Endodermal cell (in vitro differentiated cells): ENCODE measurements at regions not wholly inside any gene's neighbourhood (a gene's known extent, or its start where the extent isn't known, plus 50 kb on each side); places are given as distances from the start of the nearest gene placed in this dataset.

Experiments
- DNase-seq: peaks from one replicate; pipeline ENCODE4 v3.0.0-alpha.2; 2017
- H3K27ac ChIP-seq: 2 replicates; pipeline ENCODE4 v1.5.1; 2013; ENCODE audit warnings: mild to moderate bottlenecking, low read depth, low read length, moderate library complexity
- H3K27me3 ChIP-seq: 2 replicates; pipeline ENCODE4 v1.6.1; 2013; ENCODE audit warnings: mild to moderate bottlenecking, low read length, moderate library complexity; ENCODE audit not compliant: insufficient read depth, control insufficient read depth, poor library complexity, severe bottlenecking
- H3K36me3 ChIP-seq: 2 replicates; pipeline ENCODE4 v1.7.0; 2013; ENCODE audit warnings: mild to moderate bottlenecking, low read length, moderate library complexity; ENCODE audit not compliant: control insufficient read depth, insufficient read depth
- H3K4me1 ChIP-seq: one replicate; pipeline ENCODE4 v1.7.0; 2013; ENCODE audit warnings: low read length; ENCODE audit not compliant: control insufficient read depth, insufficient read depth
- H3K4me3 ChIP-seq: 2 replicates; pipeline ENCODE4 v1.5.1; 2013; ENCODE audit warnings: mild to moderate bottlenecking, low read length, moderate library complexity
- H3K9ac ChIP-seq: 2 replicates; pipeline ENCODE4 v1.6.1; 2013; ENCODE audit warnings: mild to moderate bottlenecking, low read length, moderate library complexity; ENCODE audit not compliant: poor library complexity, severe bottlenecking; ENCODE audit errors: extremely low read depth
- H3K9me3 ChIP-seq: 2 replicates; pipeline ENCODE4 v1.6.1; 2013; ENCODE audit warnings: mild to moderate bottlenecking, low read length, moderate library complexity; ENCODE audit not compliant: control insufficient read depth
- H3K27ac Mint-ChIP-seq: 2 replicates; pipeline ENCODE4 v1.8.0; 2020; ENCODE audit warnings: mixed read lengths
- H3K27me3 Mint-ChIP-seq: 2 replicates; pipeline ENCODE4 v1.8.0; 2021; ENCODE audit warnings: mild to moderate bottlenecking, mixed read lengths; ENCODE audit not compliant: insufficient read depth
- H3K36me3 Mint-ChIP-seq: 2 replicates; pipeline ENCODE4 v1.8.0; 2020; ENCODE audit warnings: low read depth, mixed read lengths
- H3K4me1 Mint-ChIP-seq: 2 replicates; pipeline ENCODE4 v1.8.0; 2020; ENCODE audit warnings: mixed read lengths
- H3K4me3 Mint-ChIP-seq: 2 replicates; pipeline ENCODE4 v1.8.0; 2020; ENCODE audit warnings: mild to moderate bottlenecking, moderate library complexity, mixed read lengths
- H3K9me3 Mint-ChIP-seq: 2 replicates; pipeline ENCODE4 v1.8.0; 2020; ENCODE audit warnings: mild to moderate bottlenecking, mixed read lengths
- WGBS, 2 experiments: methylation state at CpG; one replicate each; pipeline versions ENCODE4 v1.1.5 to v1.1.7; 2013; ENCODE audit warnings: missing lambda C conversion rate in 2 of 2, mixed read lengths in 1 of 2; ENCODE audit not compliant: insufficient coverage in 1 of 2, insufficient read length in 1 of 2; 5-methylcytosine and 5-hydroxymethylcytosine counted together
- TF ChIP-seq, protein P1 (sequence below): fragments of 200-600 bp; sonication (generic); conservative IDR thresholded peaks from 2 replicates; pipeline ENCODE4 v1.5.0; 2021; ENCODE audit warnings: antibody characterized with exemption, mild to moderate bottlenecking

DNA sequence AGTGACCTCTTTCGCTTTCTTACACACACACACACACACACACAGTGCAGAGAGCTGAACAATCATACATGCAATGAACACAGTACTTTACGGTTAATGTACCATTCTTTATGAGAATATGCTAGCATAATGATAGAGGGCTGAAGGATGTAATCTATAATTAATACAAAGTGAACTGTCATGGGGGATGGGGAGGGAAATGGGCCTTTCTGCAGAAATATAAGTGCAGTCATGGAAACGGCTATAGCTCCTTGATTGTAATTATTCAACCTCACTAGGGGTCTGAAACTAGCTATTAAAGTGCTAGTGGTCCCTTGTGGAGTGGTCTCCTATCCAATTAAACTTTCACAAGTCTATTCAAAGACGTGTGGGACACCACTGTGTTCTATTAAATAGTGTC is 443.2 kb upstream of the FOXG1 start:
- peaks cover 6% of the 10 kb centered on the region for H3K4me1 Mint-ChIP-seq
- TF ChIP-seq, protein P1, sequence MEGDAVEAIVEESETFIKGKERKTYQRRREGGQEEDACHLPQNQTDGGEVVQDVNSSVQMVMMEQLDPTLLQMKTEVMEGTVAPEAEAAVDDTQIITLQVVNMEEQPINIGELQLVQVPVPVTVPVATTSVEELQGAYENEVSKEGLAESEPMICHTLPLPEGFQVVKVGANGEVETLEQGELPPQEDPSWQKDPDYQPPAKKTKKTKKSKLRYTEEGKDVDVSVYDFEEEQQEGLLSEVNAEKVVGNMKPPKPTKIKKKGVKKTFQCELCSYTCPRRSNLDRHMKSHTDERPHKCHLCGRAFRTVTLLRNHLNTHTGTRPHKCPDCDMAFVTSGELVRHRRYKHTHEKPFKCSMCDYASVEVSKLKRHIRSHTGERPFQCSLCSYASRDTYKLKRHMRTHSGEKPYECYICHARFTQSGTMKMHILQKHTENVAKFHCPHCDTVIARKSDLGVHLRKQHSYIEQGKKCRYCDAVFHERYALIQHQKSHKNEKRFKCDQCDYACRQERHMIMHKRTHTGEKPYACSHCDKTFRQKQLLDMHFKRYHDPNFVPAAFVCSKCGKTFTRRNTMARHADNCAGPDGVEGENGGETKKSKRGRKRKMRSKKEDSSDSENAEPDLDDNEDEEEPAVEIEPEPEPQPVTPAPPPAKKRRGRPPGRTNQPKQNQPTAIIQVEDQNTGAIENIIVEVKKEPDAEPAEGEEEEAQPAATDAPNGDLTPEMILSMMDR: no peak
- 80 to 85% methylated on average over 1 to 4 of the region's 4 CpGs for WGBS, 2 experiments
- H3K4me3 Mint-ChIP-seq: no peak overlapping the region
- no peak for DNase-seq
- H3K27ac ChIP-seq: no peak overlapping the region
- H3K27me3 ChIP-seq: no peaks in the 10 kb centered on the region
- no peak overlapping the region for H3K27ac Mint-ChIP-seq
- no peaks in the 10 kb centered on the region for H3K36me3 Mint-ChIP-seq
- peaks cover 4% of the 10 kb centered on the region for H3K9me3 Mint-ChIP-seq
- H3K27me3 Mint-ChIP-seq: no peaks in the 10 kb centered on the region
- no peaks in the 10 kb centered on the region for H3K9me3 ChIP-seq
- H3K4me1 ChIP-seq: no peaks in the 10 kb centered on the region
- H3K36me3 ChIP-seq: no peaks in the 10 kb centered on the region
- no peak overlapping the region for H3K9ac ChIP-seq
- no peak overlapping the region for H3K4me3 ChIP-seq

DNA sequence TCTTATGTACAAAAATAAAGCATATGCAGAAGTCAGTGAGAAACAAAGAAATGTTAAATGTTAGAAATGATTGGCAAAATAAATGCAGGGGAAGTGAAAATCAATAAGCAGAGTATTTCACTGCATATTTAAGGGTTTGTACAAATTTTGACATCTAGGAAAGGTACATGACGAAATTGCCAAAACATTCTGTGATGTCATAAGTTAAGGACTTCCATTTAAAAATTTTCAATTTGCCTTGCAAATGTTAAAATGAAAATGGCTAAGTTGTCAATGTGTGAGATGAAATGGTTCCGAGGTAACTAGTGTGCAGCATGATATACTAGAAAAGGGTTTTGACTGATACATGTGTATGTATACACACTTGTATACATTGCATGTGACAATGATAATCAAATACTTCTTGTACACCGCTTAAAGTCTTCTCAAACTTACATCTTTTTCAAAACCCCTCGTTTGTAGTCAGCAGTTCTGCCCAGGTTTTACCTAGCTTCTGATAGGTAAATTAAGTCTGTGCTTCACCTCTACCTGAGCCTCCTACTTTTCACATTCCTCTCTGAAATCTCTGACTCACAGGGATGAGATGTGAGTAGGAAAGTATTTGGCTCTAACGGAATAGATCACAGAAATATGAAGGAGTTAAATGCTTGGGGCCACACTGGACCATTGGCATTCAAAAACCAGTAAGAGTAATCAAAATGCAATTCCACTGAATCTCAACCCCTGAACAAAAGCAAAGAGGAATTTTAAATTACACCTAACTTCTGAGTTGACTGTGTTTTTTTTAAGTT is 442.4 kb upstream of the FOXG1 start:
- no peaks in the 10 kb centered on the region for H3K36me3 Mint-ChIP-seq
- H3K9ac ChIP-seq: no peak overlapping the region
- H3K27ac Mint-ChIP-seq: no peak overlapping the region
- H3K27ac ChIP-seq: no peak overlapping the region
- 82 to 83% methylated on average over 1 to 5 of the region's 5 CpGs for WGBS, 2 experiments
- no peaks in the 10 kb centered on the region for H3K27me3 ChIP-seq
- no peak overlapping the region for H3K4me3 ChIP-seq
- no peaks in the 10 kb centered on the region for H3K27me3 Mint-ChIP-seq
- H3K36me3 ChIP-seq: no peaks in the 10 kb centered on the region
- H3K9me3 ChIP-seq: no peaks in the 10 kb centered on the region
- H3K9me3 Mint-ChIP-seq: no peaks in the 10 kb centered on the region
- H3K4me1 Mint-ChIP-seq: peaks cover 6% of the 10 kb centered on the region
- DNase-seq: no peak
- no peaks in the 10 kb centered on the region for H3K4me1 ChIP-seq
- no peak overlapping the region for H3K4me3 Mint-ChIP-seq
- TF ChIP-seq, protein P1: no peak

DNA sequence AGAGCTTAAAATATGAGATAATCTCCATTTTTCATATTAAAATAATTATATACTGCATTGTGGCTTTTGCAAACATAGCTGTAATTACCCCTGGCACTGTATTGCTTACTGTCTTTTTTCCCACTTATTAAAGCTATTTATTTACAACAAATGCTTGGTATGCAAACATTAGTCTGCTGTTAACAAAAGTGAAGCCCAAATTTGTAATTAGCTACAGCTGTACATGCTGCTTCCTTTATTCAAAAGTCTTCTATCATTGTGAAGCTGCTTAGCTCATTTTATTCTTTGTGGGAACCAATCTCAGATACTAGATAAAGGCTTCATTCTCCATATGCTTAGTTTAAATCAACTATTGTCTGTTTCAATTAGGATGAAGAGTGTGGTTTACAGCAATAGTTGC is 425.8 kb upstream of the FOXG1 start:
- no peaks in the 10 kb centered on the region for H3K36me3 ChIP-seq
- Mint-ChIP-seq H3K36me3 (no peaks in the 10 kb centered on the region), H3K27ac (no peak overlapping the region), H3K4me1 (no peaks in the 10 kb centered on the region), H3K9me3 (no peaks in the 10 kb centered on the region), H3K4me3 (no peak overlapping the region), H3K27me3 (no peaks in the 10 kb centered on the region)
- H3K27ac ChIP-seq: no peak overlapping the region
- H3K4me1 ChIP-seq: no peaks in the 10 kb centered on the region
- no peak overlapping the region for H3K4me3 ChIP-seq
- H3K9me3 ChIP-seq: no peaks in the 10 kb centered on the region
- no peak for DNase-seq
- TF ChIP-seq, protein P1: no peak
- peaks cover 6% of the 10 kb centered on the region for H3K27me3 ChIP-seq
- no peak overlapping the region for H3K9ac ChIP-seq
